ENCODE measurements at regions not wholly inside any gene's neighbourhood (a gene's known extent, or its start where the extent isn't known, plus 50 kb on each side); places are given as distances from the start of the nearest gene placed in this dataset.

GRCh38 chr2:225821351-225821750, 421.8 kb downstream of the NYAP2 start:
- TF ChIP-seq POLR2A (IDR thresholded peaks at IDR 0.05), result no peak
- TF ChIP-seq CTCF (IDR thresholded peaks at IDR 0.05), result no peak
